Neural cell (in vitro differentiated cells): ENCODE measurements at regions not wholly inside any gene's neighbourhood (a gene's known extent, or its start where the extent isn't known, plus 50 kb on each side); places are given as distances from the start of the nearest gene placed in this dataset.

ENCODE experiments used
- H2AFZ ChIP-seq: fragments of 200-600, 300-800 bp; sonication (generic), shearing (Covaris generic); 2 replicates; pipeline ENCODE4 v1.6.0; 2014; ENCODE audit warnings: low read depth, mild to moderate bottlenecking, antibody characterized with exemption, low read length, moderate library complexity
- H3F3A ChIP-seq: fragments of 200-600 bp; shearing (Covaris generic); 2 replicates; pipeline ENCODE4 v1.6.1; 2016; ENCODE audit warnings: mild to moderate bottlenecking, moderate library complexity, mixed read lengths, antibody characterized with exemption, low read length; ENCODE audit not compliant: insufficient read depth, poor library complexity, severe bottlenecking
- H3K27ac ChIP-seq: fragments of 200-600, 300-800 bp; sonication (generic), shearing (Covaris generic); 2 replicates; pipeline ENCODE4 v1.5.1; 2014; ENCODE audit warnings: mild to moderate bottlenecking, low read length, moderate library complexity
- H3K27me3 ChIP-seq: fragments of 300-800, 200-600 bp; sonication (generic), shearing (Covaris generic); 2 replicates; pipeline ENCODE4 v1.6.0; 2014; ENCODE audit warnings: mild to moderate bottlenecking, low read depth, low read length, moderate library complexity; ENCODE audit not compliant: insufficient read depth
- H3K36me3 ChIP-seq: fragments of 300-800, 200-600 bp; sonication (generic), shearing (Covaris generic); 2 replicates; pipeline ENCODE4 v1.5.1; 2014; ENCODE audit warnings: mild to moderate bottlenecking, antibody characterized with exemption, low read length, moderate library complexity; ENCODE audit not compliant: insufficient read depth
- H3K4me2 ChIP-seq: fragments of 300-800, 200-600 bp; sonication (generic), shearing (Covaris generic); 2 replicates; pipeline ENCODE4 v1.6.0; 2014; ENCODE audit warnings: mild to moderate bottlenecking, low read length
- H3K4me3 ChIP-seq: fragments of 300-800, 200-600 bp; sonication (generic), shearing (Covaris generic); 2 replicates; pipeline ENCODE4 v1.5.1; 2014; ENCODE audit warnings: mild to moderate bottlenecking, low read length, moderate library complexity
- H3K79me2 ChIP-seq: fragments of 200-600 bp; shearing (Covaris generic); replicated peaks from 2 replicates; pipeline ENCODE4 v1.6.0; 2014; ENCODE audit warnings: mild to moderate bottlenecking, low read length, moderate library complexity; ENCODE audit not compliant: insufficient read depth
- H3K9ac ChIP-seq: fragments of 300-800, 200-600 bp; sonication (generic), shearing (Covaris generic); 2 replicates; pipeline ENCODE4 v1.6.1; 2016; ENCODE audit warnings: mild to moderate bottlenecking, low read length, mixed read lengths
- H3K9me2 ChIP-seq: fragments of 200-600 bp; shearing (Covaris generic); 2 replicates; pipeline ENCODE4 v1.6.1; 2016; ENCODE audit warnings: mild to moderate bottlenecking, low read length, mixed read lengths; ENCODE audit not compliant: insufficient read depth
- H3K9me3 ChIP-seq: fragments of 200-600, 300-800 bp; sonication (generic), shearing (Covaris generic); 2 replicates; pipeline ENCODE4 v1.6.1; 2016; ENCODE audit warnings: mild to moderate bottlenecking, mixed run types, low read length, moderate library complexity, mixed read lengths
- H4K20me1 ChIP-seq: fragments of 200-600 bp; shearing (Covaris generic); 2 replicates; pipeline ENCODE4 v1.6.1; 2016; ENCODE audit warnings: mild to moderate bottlenecking, mixed run types; ENCODE audit not compliant: insufficient read depth
- CTCF ChIP-seq: fragments of 450-650 bp; IDR thresholded peaks from 2 replicates; pipeline ENCODE4 v1.5.1; 2014; ENCODE audit warnings: antibody characterized with exemption, mild to moderate bottlenecking, moderate library complexity; ENCODE audit not compliant: poor library complexity, severe bottlenecking
- EP300 ChIP-seq: fragments of 450-650 bp; conservative IDR thresholded peaks from 2 replicates; pipeline ENCODE4 v1.6.1; 2014; ENCODE audit warnings: antibody characterized with exemption, mild to moderate bottlenecking, moderate library complexity; ENCODE audit not compliant: poor library complexity, severe bottlenecking
- EZH2 ChIP-seq: fragments of 200-600, 300-800 bp; shearing (Covaris generic), sonication (generic); IDR thresholded peaks from 2 replicates; pipeline ENCODE4 v1.6.1; 2014; ENCODE audit warnings: antibody characterized with exemption, low read length, borderline replicate concordance, mild to moderate bottlenecking; ENCODE audit not compliant: insufficient read depth, poor library complexity, severe bottlenecking
- MXI1 ChIP-seq: fragments of 450-650 bp; conservative IDR thresholded peaks from 2 replicates; pipeline ENCODE4 v1.6.1; 2014; ENCODE audit warnings: antibody characterized with exemption, mild to moderate bottlenecking; ENCODE audit not compliant: poor library complexity, severe bottlenecking
- POLR2AphosphoS5 ChIP-seq: IDR thresholded peaks from 2 replicates; pipeline ENCODE4 v1.6.1; 2012
- RAD21 ChIP-seq: fragments of 450-650 bp; conservative IDR thresholded peaks from 2 replicates; pipeline ENCODE4 v1.6.1; 2014; ENCODE audit warnings: antibody characterized with exemption, mild to moderate bottlenecking, moderate library complexity
- REST ChIP-seq: IDR thresholded peaks from 2 replicates; pipeline ENCODE4 v1.6.1; 2012; ENCODE audit warnings: borderline replicate concordance
- SMC3 ChIP-seq: fragments of 450-650 bp; conservative IDR thresholded peaks from 2 replicates; pipeline ENCODE4 v1.6.1; 2014; ENCODE audit warnings: antibody characterized with exemption, mild to moderate bottlenecking, moderate library complexity; ENCODE audit not compliant: poor library complexity
- TAF1 ChIP-seq: IDR thresholded peaks from 2 replicates; pipeline ENCODE4 v1.6.1; 2012; ENCODE audit warnings: low read depth

- Histone ChIP-seq H3K4me3 (no peak overlapping the region), H3K36me3 (no peaks in the 10 kb centered on the region), H2AFZ (no peak overlapping the region), H4K20me1 (no peaks in the 10 kb centered on the region), H3K9me2 (no peaks in the 10 kb centered on the region), H3K9me3 (no peaks in the 10 kb centered on the region), H3F3A (no peaks in the 10 kb centered on the region), H3K79me2 (no peaks in the 10 kb centered on the region), H3K27ac (no peak overlapping the region), H3K9ac (no peak overlapping the region), H3K4me2 (no peak overlapping the region), H3K27me3 (no peaks in the 10 kb centered on the region)
- TF ChIP-seq REST: no peak
- TF ChIP-seq EZH2: no peak
- TF ChIP-seq RAD21: no peak
- TF ChIP-seq POLR2AphosphoS5: no peak
- no peak for TF ChIP-seq CTCF
- no peak for TF ChIP-seq MXI1
- TF ChIP-seq EP300: no peak
- no peak for TF ChIP-seq SMC3
- no peak for TF ChIP-seq TAF1
Measured at GRCh38 chr2:385785-386184, 97.9 kb upstream of the ALKAL2 start.

- no peak overlapping the region for H3K9ac ChIP-seq
- no peak overlapping the region for H3K4me3 ChIP-seq
- H3K9me2 ChIP-seq: no peaks in the 10 kb centered on the region
- no peak overlapping the region for H3K27ac ChIP-seq
- no peaks in the 10 kb centered on the region for H4K20me1 ChIP-seq
- H3K79me2 ChIP-seq: no peaks in the 10 kb centered on the region
- H3F3A ChIP-seq: no peaks in the 10 kb centered on the region
- no peak for TF ChIP-seq CTCF
- no peaks in the 10 kb centered on the region for H3K36me3 ChIP-seq
- H3K9me3 ChIP-seq: no peaks in the 10 kb centered on the region
- H3K4me2 ChIP-seq: no peak overlapping the region
- no peak overlapping the region for H2AFZ ChIP-seq
- H3K27me3 ChIP-seq: no peaks in the 10 kb centered on the region
Measured at GRCh38 chr2:385061-385460, 97.2 kb upstream of the ALKAL2 start.
